ENCODE measurements at regions not wholly inside any gene's neighbourhood (a gene's known extent, or its start where the extent isn't known, plus 50 kb on each side); places are given as distances from the start of the nearest gene placed in this dataset.
A peak's percentile ranks its signal among the peaks of the same experiment; 100 is the strongest.

DNA sequence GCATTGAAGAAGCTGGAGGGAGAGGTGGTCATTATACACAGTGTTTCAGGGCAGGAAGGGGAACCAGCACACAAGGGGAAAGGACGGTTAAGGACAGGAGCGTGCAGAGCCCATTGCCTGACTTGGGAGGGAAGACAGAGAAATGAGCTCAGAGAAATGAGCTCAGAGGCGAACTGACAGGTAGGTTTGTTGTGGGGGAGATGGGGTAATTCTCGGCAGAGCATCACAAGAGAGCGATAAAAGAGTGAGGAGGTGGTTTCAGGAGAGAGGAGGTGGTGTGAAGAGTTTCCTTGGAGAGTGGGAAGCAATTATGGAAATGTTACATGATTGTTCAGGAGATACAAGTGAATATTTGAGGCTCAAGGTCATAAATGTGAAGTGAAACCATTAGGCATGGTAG, 61.0 kb downstream of the MRGPRX1 start:
- no peak for DNase-seq

GRCh38 chr11:18865951-18866350, 73.3 kb downstream of the MRGPRX1 start:
- no peak for DNase-seq

GRCh38 chr11:18865261-18865660, 73.7 kb upstream of the PTPN5 start:
- DNase-seq = no peak

DNA sequence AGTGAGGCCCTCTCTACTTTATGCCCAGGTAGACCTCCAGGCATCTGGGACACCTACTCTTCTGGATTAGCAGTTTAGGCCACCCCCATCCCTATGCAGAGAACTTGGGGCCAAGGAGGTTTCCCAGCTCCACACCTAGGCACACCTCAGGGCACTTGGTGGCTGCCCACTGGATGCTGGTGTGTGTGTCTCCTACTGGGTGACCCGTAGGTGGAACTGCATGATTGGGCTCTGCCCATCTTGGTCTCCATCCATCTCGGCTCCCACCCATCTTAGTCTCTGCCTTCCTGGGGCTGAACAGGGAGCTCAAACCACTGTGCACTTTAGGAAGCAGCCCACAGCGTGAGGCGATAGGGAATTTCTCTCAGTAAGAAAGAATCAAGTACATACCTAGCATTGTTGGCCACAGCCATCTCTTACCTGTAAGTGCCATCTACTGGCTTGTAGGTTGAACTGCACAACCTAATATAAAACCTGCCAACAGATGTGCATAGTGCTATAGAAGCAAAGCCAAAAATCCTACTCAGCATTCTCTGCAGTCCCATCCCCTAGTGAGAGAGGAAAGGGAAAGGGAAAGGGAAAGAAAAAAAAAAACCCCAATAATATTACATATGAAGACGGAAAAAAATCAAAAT, 61.6 kb upstream of the PTPN5 start:
- peak in 1 of 2 experiments; percentile 43 for DNase-seq

- no peak for DNase-seq
Observed at GRCh38 chr11:18849406-18849805, 57.8 kb upstream of the PTPN5 start.

- DNase-seq = peak; percentile 5 to 53
Observed at GRCh38 chr11:18844753-18845367, 53.3 kb upstream of the PTPN5 start.
